Neuronal stem cell (in vitro differentiated cells): ENCODE measurements at regions not wholly inside any gene's neighbourhood (a gene's known extent, or its start where the extent isn't known, plus 50 kb on each side); places are given as distances from the start of the nearest gene placed in this dataset.

Experiments used
- DNase-seq: peaks from one replicate; pipeline ENCODE4 v3.0.0-alpha.2; 2013; ENCODE audit warnings: low spot score
- H2AFZ ChIP-seq: one replicate; pipeline ENCODE4 v1.6.1; 2013; ENCODE audit warnings: mild to moderate bottlenecking, low read length, inconsistent platforms
- H2AK5ac ChIP-seq: 2 replicates; pipeline ENCODE4 v1.6.1; 2013; ENCODE audit warnings: low read depth, mild to moderate bottlenecking, inconsistent platforms, low read length, moderate library complexity, mixed read lengths
- H2BK120ac ChIP-seq: 2 replicates; pipeline ENCODE4 v1.6.1; 2013; ENCODE audit warnings: low read depth, mild to moderate bottlenecking, inconsistent platforms, low read length, moderate library complexity, mixed read lengths
- H2BK12ac ChIP-seq: one replicate; pipeline ENCODE4 v1.6.1; 2013; ENCODE audit warnings: low read length, inconsistent platforms
- H2BK15ac ChIP-seq: 2 replicates; pipeline ENCODE4 v1.6.1; 2013; ENCODE audit warnings: mild to moderate bottlenecking, low read length, inconsistent platforms, mixed read lengths
- H2BK5ac ChIP-seq: one replicate; pipeline ENCODE4 v1.6.1; 2013; ENCODE audit warnings: inconsistent platforms, mild to moderate bottlenecking, low read length, moderate library complexity
- H3K14ac ChIP-seq: one replicate; pipeline ENCODE4 v1.6.1; 2013; ENCODE audit warnings: low read length, inconsistent platforms
- H3K18ac ChIP-seq: 2 replicates; pipeline ENCODE4 v1.6.1; 2013; ENCODE audit warnings: low read length, inconsistent platforms
- H3K23ac ChIP-seq: 2 replicates; pipeline ENCODE4 v1.6.1; 2013; ENCODE audit warnings: low read depth, mild to moderate bottlenecking, mixed read lengths, low read length, inconsistent platforms; ENCODE audit not compliant: poor library complexity
- H3K27ac ChIP-seq: replicated peaks from 3 replicates; pipeline ENCODE4 v1.5.1; 2013; ENCODE audit warnings: low read length, inconsistent platforms
- H3K27me3 ChIP-seq, 3 experiments: 2 replicates each; pipeline ENCODE4 v1.6.1; 2013; ENCODE audit warnings: low read length in 3 of 3, mild to moderate bottlenecking in 2 of 3, inconsistent platforms in 1 of 3, low read depth in 1 of 3, mixed read lengths in 1 of 3, moderate library complexity in 1 of 3; ENCODE audit not compliant: control insufficient read depth in 3 of 3, insufficient read depth in 3 of 3
- H3K36me3 ChIP-seq, 2 donors: replicated peaks in 1 of 2; 2 replicates each; pipeline ENCODE4 v1.6.1; 2013; ENCODE audit warnings: low read length in 2 of 2; ENCODE audit not compliant: control insufficient read depth in 2 of 2, insufficient read depth in 2 of 2
- H3K4ac ChIP-seq: 2 replicates; pipeline ENCODE4 v1.6.1; 2013; ENCODE audit warnings: inconsistent platforms, mild to moderate bottlenecking, low read length, moderate library complexity
- H3K4me1 ChIP-seq, 2 donors: 1 replicate in 1 of 2; 2 replicates in 1 of 2; pipeline ENCODE4 v1.6.1; 2013; ENCODE audit warnings: low read length in 2 of 2, low read depth in 1 of 2; ENCODE audit not compliant: control insufficient read depth in 2 of 2, insufficient read depth in 1 of 2
- H3K4me2 ChIP-seq: one replicate; pipeline ENCODE4 v1.6.1; 2013; ENCODE audit warnings: mild to moderate bottlenecking, low read length, inconsistent platforms; ENCODE audit not compliant: insufficient read depth, poor library complexity, severe bottlenecking
- H3K4me3 ChIP-seq, 2 donors: 2 replicates each; pipeline ENCODE4 v1.5.1; 2013; ENCODE audit warnings: low read length in 2 of 2, mild to moderate bottlenecking in 2 of 2, inconsistent platforms in 1 of 2, moderate library complexity in 1 of 2
- H3K79me1 ChIP-seq: one replicate; pipeline ENCODE4 v1.6.1; 2013; ENCODE audit warnings: low read depth, mild to moderate bottlenecking, inconsistent platforms, low read length, moderate library complexity
- H3K9ac ChIP-seq: one replicate; pipeline ENCODE4 v1.6.1; 2013; ENCODE audit warnings: mild to moderate bottlenecking, low read depth, low read length, inconsistent platforms; ENCODE audit not compliant: poor library complexity
- H3K9me3 ChIP-seq, 2 donors: replicated peaks in 1 of 2; 2 replicates each; pipeline versions ENCODE3 to v1.6.1; 2013; ENCODE audit warnings: low read length in 2 of 2, mild to moderate bottlenecking in 2 of 2, inconsistent platforms in 1 of 2, low read depth in 1 of 2, mixed read lengths in 1 of 2, moderate library complexity in 1 of 2; ENCODE audit not compliant: control insufficient read depth in 2 of 2, insufficient read depth in 1 of 2
- H4K8ac ChIP-seq: one replicate; pipeline ENCODE4 v1.6.1; 2013; ENCODE audit warnings: low read depth, mild to moderate bottlenecking, inconsistent platforms, low read length, moderate library complexity
- H4K91ac ChIP-seq: one replicate; pipeline ENCODE4 v1.6.1; 2013; ENCODE audit warnings: low read length, low read depth, mild to moderate bottlenecking, inconsistent platforms; ENCODE audit not compliant: poor library complexity
- WGBS, 2 donors: extraction: QIAGEN DNeasy Blood & Tissue Kit; methylation state at CpG; one replicate each; pipeline ENCODE4 v1.1.7; 2013; ENCODE audit warnings: missing lambda C conversion rate in 2 of 2, mixed read lengths in 1 of 2; ENCODE audit not compliant: insufficient read length in 2 of 2, insufficient replicate concordance in 1 of 2; ENCODE audit errors: extremely low coverage in 2 of 2; 5-methylcytosine and 5-hydroxymethylcytosine counted together

DNA sequence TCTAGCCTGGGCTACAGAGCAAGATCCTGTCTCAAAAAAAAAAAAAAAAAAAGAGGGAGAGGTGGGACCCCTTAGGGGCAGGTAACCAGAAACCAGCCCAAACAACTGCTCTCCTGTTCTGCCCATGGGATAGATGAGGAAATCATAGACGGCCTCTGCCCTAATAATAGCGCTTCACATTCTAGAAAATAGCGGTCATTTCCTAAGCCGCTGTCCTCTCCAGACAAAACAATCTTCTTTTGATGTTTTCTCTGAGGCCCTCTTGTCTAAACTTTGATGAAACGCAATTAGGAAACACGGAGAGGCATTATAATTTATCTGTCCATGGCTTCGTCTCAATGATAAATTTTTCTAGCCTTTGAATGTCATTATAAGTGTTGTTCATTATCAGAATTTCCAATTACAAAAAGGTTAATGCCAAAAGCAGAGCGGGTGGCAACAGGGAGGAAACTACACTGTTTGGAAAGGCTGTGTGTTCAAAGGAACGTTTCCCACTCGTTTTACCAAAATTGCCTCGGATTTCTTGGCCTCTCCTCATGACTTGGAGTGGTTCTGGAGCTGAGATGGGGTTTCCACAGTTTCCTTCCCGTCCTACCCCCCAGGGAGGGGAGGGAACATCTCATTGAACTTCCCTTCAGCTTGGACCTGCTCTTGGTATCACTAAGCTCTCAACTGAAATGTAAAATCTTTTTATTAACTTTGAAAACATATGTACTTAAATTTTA is 151.6 kb upstream of the ZNF236 start:
- H3K27ac ChIP-seq = no peak overlapping the region
- H4K91ac ChIP-seq = no peak overlapping the region
- no peaks in the 10 kb centered on the region for H3K36me3 ChIP-seq
- H2BK120ac ChIP-seq = no peak overlapping the region
- H4K8ac ChIP-seq = no peak overlapping the region
- no peaks in the 10 kb centered on the region for H3K79me1 ChIP-seq
- no peak overlapping the region for H3K4me3 ChIP-seq
- peaks cover 0 to 1% of the 10 kb centered on the region in 2 donors for H3K9me3 ChIP-seq
- H2AFZ ChIP-seq = no peak overlapping the region
- no peak overlapping the region for H2BK5ac ChIP-seq
- no peak overlapping the region for H3K18ac ChIP-seq
- peaks cover 0 to 3% (median 0%) of the 10 kb centered on the region in 3 experiments for H3K27me3 ChIP-seq
- no peak overlapping the region for H3K4me2 ChIP-seq
- H2BK12ac ChIP-seq = no peak overlapping the region
- H3K4ac ChIP-seq = no peak overlapping the region
- H3K9ac ChIP-seq = no peak overlapping the region
- no peak overlapping the region for H3K14ac ChIP-seq
- no peak overlapping the region for H2AK5ac ChIP-seq
- no CpG with 5 or more reads among the region's 12 CpGs for WGBS, 2 donors
- peaks cover 0 to 5% of the 10 kb centered on the region in 2 donors for H3K4me1 ChIP-seq
- H3K23ac ChIP-seq = no peak overlapping the region
- DNase-seq = no peak
- H2BK15ac ChIP-seq = no peak overlapping the region

- H3K4me1 ChIP-seq = peaks cover 0 to 5% of the 10 kb centered on the region in 2 donors
- no peak overlapping the region for H2BK12ac ChIP-seq
- peaks cover 0 to 1% of the 10 kb centered on the region in 2 donors for H3K9me3 ChIP-seq
- H3K27me3 ChIP-seq = peaks cover 0 to 3% (median 0%) of the 10 kb centered on the region in 3 experiments
- no peak overlapping the region for H3K18ac ChIP-seq
- H3K14ac ChIP-seq = no peak overlapping the region
- H2AK5ac ChIP-seq = no peak overlapping the region
- no peaks in the 10 kb centered on the region for H3K36me3 ChIP-seq
- no CpG with 5 or more reads among the region's 5 CpGs for WGBS, 2 donors
- H4K91ac ChIP-seq = no peak overlapping the region
- no peak overlapping the region for H3K4me3 ChIP-seq
- no peak overlapping the region for H2BK15ac ChIP-seq
- no peak overlapping the region for H3K23ac ChIP-seq
- no peaks in the 10 kb centered on the region for H3K79me1 ChIP-seq
- no peak overlapping the region for H3K9ac ChIP-seq
- H4K8ac ChIP-seq = no peak overlapping the region
- H3K4me2 ChIP-seq = no peak overlapping the region
- DNase-seq = no peak
- H2AFZ ChIP-seq = peak overlapping the region; percentile 41
- no peak overlapping the region for H3K4ac ChIP-seq
- H3K27ac ChIP-seq = no peak overlapping the region
- H2BK120ac ChIP-seq = no peak overlapping the region
- H2BK5ac ChIP-seq = no peak overlapping the region
These were observed 153.8 kb upstream of the ZNF236 start for GRCh38 chr18:76668546-76668945.

GRCh38 chr18:76668119-76668518 is 154.2 kb upstream of the ZNF236 start:
- no peak overlapping the region for H3K27ac ChIP-seq
- H3K27me3 ChIP-seq = peaks cover 0 to under 1% (median 0%) of the 10 kb centered on the region in 3 experiments
- no peak overlapping the region for H2BK5ac ChIP-seq
- H3K14ac ChIP-seq = no peak overlapping the region
- H3K36me3 ChIP-seq = no peaks in the 10 kb centered on the region
- H3K9me3 ChIP-seq = peaks cover 0 to 1% of the 10 kb centered on the region in 2 donors
- no peak overlapping the region for H2BK15ac ChIP-seq
- no peak for DNase-seq
- no peak overlapping the region for H3K4me3 ChIP-seq
- H2BK12ac ChIP-seq = no peak overlapping the region
- H3K4me1 ChIP-seq = peaks cover 0 to 5% of the 10 kb centered on the region in 2 donors
- peak overlapping the region; percentile 41 for H2AFZ ChIP-seq
- no peak overlapping the region for H2BK120ac ChIP-seq
- no peak overlapping the region for H4K91ac ChIP-seq
- H3K23ac ChIP-seq = no peak overlapping the region
- H3K79me1 ChIP-seq = no peaks in the 10 kb centered on the region
- no peak overlapping the region for H3K4me2 ChIP-seq
- no peak overlapping the region for H4K8ac ChIP-seq
- no CpG with 5 or more reads among the region's 8 CpGs for WGBS, 2 donors
- no peak overlapping the region for H2AK5ac ChIP-seq
- no peak overlapping the region for H3K9ac ChIP-seq
- H3K18ac ChIP-seq = no peak overlapping the region
- no peak overlapping the region for H3K4ac ChIP-seq

- Histone ChIP-seq H3K79me1 (no peaks in the 10 kb centered on the region), H3K4me1 (peaks cover 0 to 5% of the 10 kb centered on the region in 2 donors), H4K8ac (no peak overlapping the region), H2BK5ac (no peak overlapping the region), H3K23ac (no peak overlapping the region), H3K14ac (no peak overlapping the region), H2AK5ac (no peak overlapping the region), H2BK120ac (no peak overlapping the region), H3K4me3 (no peak overlapping the region), H2BK12ac (no peak overlapping the region), H3K27ac (no peak overlapping the region), H2BK15ac (no peak overlapping the region), H3K9ac (no peak overlapping the region), H3K4ac (no peak overlapping the region), H2AFZ (no peak overlapping the region), H3K4me2 (no peak overlapping the region), H3K36me3 (no peaks in the 10 kb centered on the region), H4K91ac (no peak overlapping the region), H3K27me3 (no peaks in the 10 kb centered on the region), H3K18ac (peak overlapping the region; percentile 70), H3K9me3 (peaks cover 0 to 1% of the 10 kb centered on the region in 2 donors)
- DNase-seq = no peak
- no CpG with 5 or more reads among the region's 12 CpGs for WGBS, 2 donors
These were observed 154.8 kb upstream of the ZNF236 start for GRCh38 chr18:76667603-76668002.
